ENCODE measurements at regions not wholly inside any gene's neighbourhood (a gene's known extent, or its start where the extent isn't known, plus 50 kb on each side); places are given as distances from the start of the nearest gene placed in this dataset.

DNA sequence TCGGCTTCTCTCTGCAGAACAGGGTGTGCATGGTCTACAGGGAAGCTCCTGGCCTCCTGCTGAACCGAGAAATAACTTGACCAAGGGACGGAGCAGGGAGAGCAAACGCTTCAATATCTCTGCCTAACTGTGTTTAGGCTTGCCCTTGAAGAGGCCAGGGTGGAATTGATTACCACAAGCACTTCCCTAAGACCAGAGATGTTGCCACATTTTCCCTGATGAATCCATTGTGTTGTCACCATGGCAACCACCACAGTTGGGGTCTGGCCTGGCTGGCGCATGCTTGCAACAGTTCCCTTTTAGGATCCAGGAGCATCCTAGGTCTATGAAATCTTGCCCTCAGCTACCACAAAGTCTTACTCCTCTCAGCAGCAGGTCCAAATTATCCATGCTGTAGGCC lies 213.5 kb upstream of the SULF2 start:
- ChIA-PET POLR2A (no interaction called here), CTCF (no interaction called here)
- TF ChIP-seq SP1 (IDR thresholded peaks at IDR 0.05) = no peak
- no peak for DNase-seq (ENCODE audit: extremely low spot score)

DNA sequence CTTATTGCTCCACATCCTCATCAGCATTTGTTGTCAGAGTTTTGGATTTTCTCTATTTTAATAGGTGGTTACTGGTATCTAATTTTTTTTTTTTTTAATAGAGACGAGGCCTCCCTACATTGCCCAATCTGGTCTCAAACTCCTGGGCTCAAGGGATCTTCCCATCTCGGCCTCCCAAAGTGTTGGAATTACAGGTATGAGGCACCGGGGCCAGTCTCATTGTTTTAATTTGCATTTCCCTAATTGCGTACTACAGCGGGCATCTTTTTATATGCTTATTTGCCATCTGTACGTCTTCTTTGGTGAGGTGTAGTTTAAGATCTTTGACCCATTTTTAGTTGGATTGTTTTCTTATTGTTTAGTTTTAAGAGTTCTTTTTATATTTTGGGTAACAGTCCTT lies 210.4 kb upstream of the SULF2 start:
- CTCF ChIA-PET = no interaction called here
- TF ChIP-seq TARDBP (IDR thresholded peaks at IDR 0.05) = no peak
- TF ChIP-seq FOXA1 (IDR thresholded peaks at IDR 0.05) = no peak
- no peak for TF ChIP-seq SUZ12 (IDR thresholded peaks at IDR 0.05)
- POLR2A ChIA-PET = no interaction called here
- DNase-seq (ENCODE audit: extremely low spot score) = no peak

GRCh38 chr20:47993817-47994216 lies 208.5 kb upstream of the SULF2 start:
- no peak for DNase-seq (ENCODE audit: extremely low spot score)
- POLR2A ChIA-PET = no interaction called here
- CTCF ChIA-PET = no interaction called here
- TF ChIP-seq BHLHE40 (IDR thresholded peaks at IDR 0.05; ENCODE audit: borderline replicate concordance) (no peak), TARDBP (IDR thresholded peaks at IDR 0.05) (no peak), HDGF (IDR thresholded peaks at IDR 0.05; ENCODE audit: borderline replicate concordance) (no peak), FOXA1 (IDR thresholded peaks at IDR 0.05) (no peak), SP1 (IDR thresholded peaks at IDR 0.05) (no peak), ELF4 (IDR thresholded peaks at IDR 0.05) (no peak), LEF1 (IDR thresholded peaks at IDR 0.05; ENCODE audit: borderline replicate concordance) (no peak), SUZ12 (IDR thresholded peaks at IDR 0.05) (no peak), NFRKB (IDR thresholded peaks at IDR 0.05) (no peak), ARNT (IDR thresholded peaks at IDR 0.05) (no peak)

GRCh38 chr20:47993035-47993755 lies 207.9 kb upstream of the SULF2 start:
- POLR2A ChIA-PET = no interaction called here
- no peak for TF ChIP-seq FOXM1 (IDR thresholded peaks at IDR 0.05; ENCODE audit: borderline replicate concordance)
- no peak for TF ChIP-seq LEF1 (IDR thresholded peaks at IDR 0.05; ENCODE audit: borderline replicate concordance)
- TF ChIP-seq L3MBTL2 (conservative IDR thresholded peaks at IDR 0.05) = no peak
- TF ChIP-seq PKNOX1 (IDR thresholded peaks at IDR 0.05) = no peak
- TF ChIP-seq FOXK2 (IDR thresholded peaks at IDR 0.05) = no peak
- TF ChIP-seq ELF4 (IDR thresholded peaks at IDR 0.05) = no peak
- no peak for TF ChIP-seq NFRKB (IDR thresholded peaks at IDR 0.05)
- TF ChIP-seq ARNT (IDR thresholded peaks at IDR 0.05) = no peak
- TF ChIP-seq TARDBP (IDR thresholded peaks at IDR 0.05) = no peak
- TF ChIP-seq HDGF (IDR thresholded peaks at IDR 0.05; ENCODE audit: borderline replicate concordance) = no peak
- no peak for TF ChIP-seq ZNF384 (IDR thresholded peaks at IDR 0.05)
- no peak for TF ChIP-seq SUZ12 (IDR thresholded peaks at IDR 0.05)
- no peak for TF ChIP-seq SP1 (IDR thresholded peaks at IDR 0.05)
- DNase-seq (ENCODE audit: extremely low spot score) = no peak
- CTCF ChIA-PET = no interaction called here

GRCh38 chr20:47991875-47992488 lies 206.7 kb upstream of the SULF2 start:
- DNase-seq (ENCODE audit: extremely low spot score) = no peak
- CTCF ChIA-PET = no interaction called here
- POLR2A ChIA-PET = no interaction called here
- TF ChIP-seq FOXA1 (IDR thresholded peaks at IDR 0.05) = no peak

DNA sequence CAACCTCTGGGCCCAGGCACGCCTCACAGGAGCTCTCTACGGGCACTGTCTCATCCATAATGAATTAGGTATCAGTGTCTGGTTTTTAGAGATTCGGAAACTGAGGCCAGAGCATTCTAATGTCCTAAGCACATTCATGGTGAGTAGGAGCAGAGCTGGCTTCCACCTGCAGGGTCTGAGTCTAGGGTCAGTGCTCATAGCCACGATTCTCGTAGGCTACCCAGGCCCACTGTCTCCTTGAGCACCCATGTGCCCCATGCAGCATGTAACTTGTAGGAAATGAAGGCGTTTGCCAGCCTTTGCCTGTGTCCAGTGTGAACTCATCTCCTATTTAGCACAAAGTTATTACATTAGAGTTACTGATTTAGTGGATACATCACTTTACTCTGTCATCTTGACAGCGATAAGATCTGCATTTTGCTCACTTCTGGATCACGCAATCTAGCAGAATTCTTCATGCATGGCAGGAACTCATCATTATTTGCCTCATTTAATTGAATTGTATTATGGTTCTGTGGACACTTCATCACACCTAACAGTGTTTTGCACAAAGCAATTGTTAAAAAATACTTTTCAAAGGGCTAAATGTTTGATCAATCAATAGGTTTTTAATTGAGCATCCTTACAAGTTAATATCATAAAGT lies 205.3 kb upstream of the SULF2 start:
- DNase-seq (ENCODE audit: extremely low spot score) = no peak
- POLR2A ChIA-PET = no interaction called here
- CTCF ChIA-PET = no interaction called here
- TF ChIP-seq NFRKB (IDR thresholded peaks at IDR 0.05) (no peak), FOXM1 (IDR thresholded peaks at IDR 0.05; ENCODE audit: borderline replicate concordance) (no peak), HDGF (IDR thresholded peaks at IDR 0.05; ENCODE audit: borderline replicate concordance) (no peak), CTBP1 (IDR thresholded peaks at IDR 0.05; ENCODE audit: borderline replicate concordance) (no peak), BHLHE40 (IDR thresholded peaks at IDR 0.05; ENCODE audit: borderline replicate concordance) (no peak), PKNOX1 (IDR thresholded peaks at IDR 0.05) (no peak), ARNT (IDR thresholded peaks at IDR 0.05) (no peak), FOXK2 (IDR thresholded peaks at IDR 0.05) (no peak), ELF4 (IDR thresholded peaks at IDR 0.05) (no peak), FOXA1 (IDR thresholded peaks at IDR 0.05) (no peak), TARDBP (IDR thresholded peaks at IDR 0.05) (no peak)

GRCh38 chr20:47989957-47990356 lies 204.7 kb upstream of the SULF2 start:
- CTCF ChIA-PET = no interaction called here
- POLR2A ChIA-PET = no interaction called here
- TF ChIP-seq L3MBTL2 (conservative IDR thresholded peaks at IDR 0.05) (no peak), PKNOX1 (IDR thresholded peaks at IDR 0.05) (peak; percentile 62)
- no peak for DNase-seq (ENCODE audit: extremely low spot score)

Data from HEK293T (cell line).